H9 (cell line): ENCODE measurements at regions not wholly inside any gene's neighbourhood (a gene's known extent, or its start where the extent isn't known, plus 50 kb on each side); places are given as distances from the start of the nearest gene placed in this dataset.

ENCODE experiments used
- DNase-seq: peaks from one replicate; pipeline ENCODE4 v3.0.0-alpha.2; 2017
- H2AFZ ChIP-seq: one replicate; pipeline ENCODE4 v1.6.1; 2013; ENCODE audit warnings: mild to moderate bottlenecking, low read length, control low read depth, moderate library complexity
- H2AK5ac ChIP-seq: 2 replicates; pipeline ENCODE4 v1.6.1; 2013; ENCODE audit warnings: low read length, control low read depth, mixed read lengths; ENCODE audit not compliant: insufficient read length
- H2BK120ac ChIP-seq: one replicate; pipeline ENCODE4 v1.6.1; 2013; ENCODE audit warnings: low read depth, mild to moderate bottlenecking, low read length, control low read depth, inconsistent platforms; ENCODE audit not compliant: poor library complexity, severe bottlenecking
- H2BK12ac ChIP-seq: 2 replicates; pipeline ENCODE4 v1.6.1; 2013; ENCODE audit warnings: low read length, control low read depth, mixed read lengths, low read depth; ENCODE audit not compliant: insufficient read length
- H2BK15ac ChIP-seq: 2 replicates; pipeline ENCODE4 v1.6.1; 2013; ENCODE audit warnings: low read depth, low read length, control low read depth
- H2BK20ac ChIP-seq: one replicate; pipeline ENCODE4 v1.6.1; 2013; ENCODE audit warnings: low read depth, mild to moderate bottlenecking, low read length, control low read depth, inconsistent platforms; ENCODE audit not compliant: poor library complexity, severe bottlenecking
- H2BK5ac ChIP-seq: 2 replicates; pipeline ENCODE4 v1.6.1; 2013; ENCODE audit warnings: low read length, control low read depth, mixed read lengths; ENCODE audit not compliant: insufficient read length
- H3K14ac ChIP-seq: 2 replicates; pipeline ENCODE4 v1.6.1; 2013; ENCODE audit warnings: low read length, control low read depth; ENCODE audit not compliant: insufficient read depth
- H3K18ac ChIP-seq: 2 replicates; pipeline ENCODE4 v1.6.1; 2013; ENCODE audit warnings: low read depth, mild to moderate bottlenecking, mixed read lengths, low read length, control low read depth; ENCODE audit not compliant: insufficient read length
- H3K23ac ChIP-seq: 2 replicates; pipeline ENCODE4 v1.6.1; 2013; ENCODE audit warnings: low read length, control low read depth, mixed read lengths, low read depth; ENCODE audit not compliant: insufficient read length
- H3K23me2 ChIP-seq: 2 replicates; pipeline ENCODE4 v1.6.1; 2013; ENCODE audit warnings: low read depth, mild to moderate bottlenecking, mixed read lengths, low read length, control low read depth; ENCODE audit not compliant: insufficient read length, poor library complexity, severe bottlenecking
- H3K27ac ChIP-seq: 2 replicates; pipeline ENCODE4 v1.5.1; 2013; ENCODE audit warnings: low read length, control low read depth, mixed read lengths, low read depth; ENCODE audit not compliant: insufficient read length
- H3K27me3 ChIP-seq: 2 replicates; pipeline ENCODE4 v1.6.1; 2013; ENCODE audit warnings: low read length, control low read depth, inconsistent platforms; ENCODE audit not compliant: insufficient read depth
- H3K4ac ChIP-seq: 2 replicates; pipeline ENCODE4 v1.6.1; 2013; ENCODE audit warnings: low read depth, mild to moderate bottlenecking, control low read depth, inconsistent platforms, low read length, moderate library complexity
- H3K4me1 ChIP-seq: 2 replicates; pipeline ENCODE4 v1.6.1; 2013; ENCODE audit warnings: low read length, control low read depth, inconsistent platforms; ENCODE audit not compliant: insufficient read depth
- H3K4me2 ChIP-seq: 2 replicates; pipeline ENCODE4 v1.6.1; 2013; ENCODE audit warnings: low read length, control low read depth, mixed read lengths; ENCODE audit not compliant: insufficient read length, insufficient read depth
- H3K56ac ChIP-seq: 2 replicates; pipeline ENCODE4 v1.6.1; 2013; ENCODE audit warnings: low read depth, mild to moderate bottlenecking, mixed read lengths, low read length, control low read depth; ENCODE audit not compliant: insufficient read length
- H3K79me1 ChIP-seq: 2 replicates; pipeline ENCODE4 v1.6.1; 2013; ENCODE audit warnings: low read depth, mild to moderate bottlenecking, moderate library complexity, low read length, control low read depth, inconsistent platforms; ENCODE audit not compliant: insufficient read depth, poor library complexity, severe bottlenecking
- H3K79me2 ChIP-seq: 2 replicates; pipeline ENCODE4 v1.6.1; 2013; ENCODE audit warnings: low read length, control low read depth, inconsistent platforms; ENCODE audit not compliant: insufficient read depth
- H3K9ac ChIP-seq: 2 replicates; pipeline ENCODE4 v1.6.1; 2013; ENCODE audit warnings: low read length, control low read depth, mixed read lengths; ENCODE audit not compliant: insufficient read length; ENCODE audit errors: extremely low read depth
- H3K9me3 ChIP-seq: one replicate; pipeline ENCODE4 v1.6.1; 2013; ENCODE audit warnings: low read depth, low read length, inconsistent platforms; ENCODE audit not compliant: control insufficient read depth
- H3T11ph ChIP-seq: one replicate; pipeline ENCODE4 v1.6.1; 2013; ENCODE audit warnings: mild to moderate bottlenecking, low read length, control low read depth, inconsistent platforms
- H4K20me1 ChIP-seq: one replicate; pipeline ENCODE4 v1.6.1; 2013; ENCODE audit not compliant: control insufficient read depth, insufficient read length, insufficient read depth
- H4K5ac ChIP-seq: 2 replicates; pipeline ENCODE4 v1.6.1; 2013; ENCODE audit warnings: low read depth, mild to moderate bottlenecking, mixed read lengths, low read length, control low read depth; ENCODE audit not compliant: insufficient read length
- H4K8ac ChIP-seq: replicated peaks from 2 replicates; pipeline ENCODE4 v1.6.1; 2013; ENCODE audit warnings: low read length, control low read depth, mixed read lengths, low read depth; ENCODE audit not compliant: insufficient read length
- H4K91ac ChIP-seq: 2 replicates; pipeline ENCODE4 v1.6.1; 2013; ENCODE audit warnings: low read depth, mild to moderate bottlenecking, moderate library complexity, mixed read lengths, low read length, control low read depth; ENCODE audit not compliant: insufficient read length
- H3K27ac Mint-ChIP-seq, 3 experiments: 2 replicates in 2 of 3; 3 replicates in 1 of 3; pipeline ENCODE4 v1.8.0; 2020 to 2021; ENCODE audit warnings: mixed read lengths in 3 of 3, mild to moderate bottlenecking in 1 of 3, moderate library complexity in 1 of 3
- H3K27me3 Mint-ChIP-seq: 2 replicates; pipeline ENCODE4 v1.8.0; 2021; ENCODE audit warnings: low read depth, mild to moderate bottlenecking, moderate library complexity, mixed read lengths
- H3K36me3 Mint-ChIP-seq, 3 experiments: 2 replicates in 2 of 3; 3 replicates in 1 of 3; pipeline ENCODE4 v1.8.0; 2020 to 2021; ENCODE audit warnings: low read depth in 3 of 3, mixed read lengths in 3 of 3; ENCODE audit not compliant: insufficient read depth in 1 of 3
- H3K4me1 Mint-ChIP-seq, 2 experiments: 2 replicates each; pipeline ENCODE4 v1.8.0; 2020; ENCODE audit warnings: mixed read lengths in 2 of 2
- H3K4me3 Mint-ChIP-seq, 2 experiments: 2 replicates in 1 of 2; 3 replicates in 1 of 2; pipeline ENCODE4 v1.8.0; 2020 to 2021; ENCODE audit warnings: mild to moderate bottlenecking in 2 of 2, mixed read lengths in 2 of 2, moderate library complexity in 1 of 2
- H3K9me3 Mint-ChIP-seq, 2 experiments: 2 replicates in 1 of 2; 3 replicates in 1 of 2; pipeline ENCODE4 v1.8.0; 2020; ENCODE audit warnings: mild to moderate bottlenecking in 2 of 2, mixed read lengths in 2 of 2, moderate library complexity in 1 of 2
- WGBS: extraction: QIAGEN DNeasy Blood & Tissue Kit; methylation state at CpG from one replicate; pipeline ENCODE4 v1.1.7; 2013; ENCODE audit warnings: missing lambda C conversion rate, low lambda C conversion rate, mixed read lengths; ENCODE audit not compliant: insufficient read length; ENCODE audit errors: extremely low coverage; 5-methylcytosine and 5-hydroxymethylcytosine counted together
- TF ChIP-seq, protein P1 (sequence below): fragments of 200-600 bp; sonication (generic); conservative IDR thresholded peaks from 3 replicates; pipeline ENCODE4 v1.8.0; 2021; ENCODE audit warnings: antibody characterized with exemption, mild to moderate bottlenecking

DNA sequence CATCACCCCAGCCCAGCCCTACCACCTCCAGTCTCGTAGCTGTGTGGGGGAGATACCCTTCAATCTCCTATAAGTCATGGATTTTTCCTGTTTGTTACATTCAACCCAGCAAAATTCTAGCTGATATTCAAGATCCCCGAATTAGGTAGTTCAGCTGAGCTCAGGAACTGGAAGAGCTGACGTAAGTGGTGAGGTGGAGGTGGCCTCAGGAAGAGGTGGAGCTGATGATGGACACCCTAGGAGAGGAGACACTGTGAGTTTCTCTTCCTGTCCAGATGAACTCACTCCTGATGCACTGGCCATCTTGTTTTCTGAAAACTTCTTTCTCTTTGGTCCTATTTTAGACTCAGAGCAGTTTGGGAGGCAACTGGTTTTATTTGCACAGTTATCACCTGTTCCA lies 90.5 kb upstream of the PITRM1 start:
- H3K27ac ChIP-seq, result no peak overlapping the region
- H2BK5ac ChIP-seq, result no peak overlapping the region
- no peak overlapping the region for H3T11ph ChIP-seq
- Mint-ChIP-seq H3K27ac (no peak overlapping the region), H3K36me3 (no peaks in the 10 kb centered on the region), H3K9me3 (no peaks in the 10 kb centered on the region), H3K4me1 (peaks cover 16 to 27% of the 10 kb centered on the region in 2 experiments), H3K27me3 (peaks cover 10% of the 10 kb centered on the region), H3K4me3 (no peak overlapping the region)
- no peak overlapping the region for H3K4me2 ChIP-seq
- H3K56ac ChIP-seq, result no peak overlapping the region
- no peaks in the 10 kb centered on the region for H3K79me2 ChIP-seq
- H4K91ac ChIP-seq, result no peak overlapping the region
- no peak overlapping the region for H2BK20ac ChIP-seq
- no peak overlapping the region for H2AK5ac ChIP-seq
- no peak overlapping the region for H2BK120ac ChIP-seq
- no peak overlapping the region for H3K4ac ChIP-seq
- no CpG with 5 or more reads among the region's 3 CpGs for WGBS
- DNase-seq, result no peak
- no peak overlapping the region for H3K14ac ChIP-seq
- no peak overlapping the region for H2AFZ ChIP-seq
- no peaks in the 10 kb centered on the region for H4K20me1 ChIP-seq
- no peak overlapping the region for H4K8ac ChIP-seq
- H3K79me1 ChIP-seq, result no peaks in the 10 kb centered on the region
- TF ChIP-seq, protein P1, sequence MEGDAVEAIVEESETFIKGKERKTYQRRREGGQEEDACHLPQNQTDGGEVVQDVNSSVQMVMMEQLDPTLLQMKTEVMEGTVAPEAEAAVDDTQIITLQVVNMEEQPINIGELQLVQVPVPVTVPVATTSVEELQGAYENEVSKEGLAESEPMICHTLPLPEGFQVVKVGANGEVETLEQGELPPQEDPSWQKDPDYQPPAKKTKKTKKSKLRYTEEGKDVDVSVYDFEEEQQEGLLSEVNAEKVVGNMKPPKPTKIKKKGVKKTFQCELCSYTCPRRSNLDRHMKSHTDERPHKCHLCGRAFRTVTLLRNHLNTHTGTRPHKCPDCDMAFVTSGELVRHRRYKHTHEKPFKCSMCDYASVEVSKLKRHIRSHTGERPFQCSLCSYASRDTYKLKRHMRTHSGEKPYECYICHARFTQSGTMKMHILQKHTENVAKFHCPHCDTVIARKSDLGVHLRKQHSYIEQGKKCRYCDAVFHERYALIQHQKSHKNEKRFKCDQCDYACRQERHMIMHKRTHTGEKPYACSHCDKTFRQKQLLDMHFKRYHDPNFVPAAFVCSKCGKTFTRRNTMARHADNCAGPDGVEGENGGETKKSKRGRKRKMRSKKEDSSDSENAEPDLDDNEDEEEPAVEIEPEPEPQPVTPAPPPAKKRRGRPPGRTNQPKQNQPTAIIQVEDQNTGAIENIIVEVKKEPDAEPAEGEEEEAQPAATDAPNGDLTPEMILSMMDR, result no peak
- no peak overlapping the region for H4K5ac ChIP-seq
- no peak overlapping the region for H3K18ac ChIP-seq
- no peaks in the 10 kb centered on the region for H3K27me3 ChIP-seq
- H3K9ac ChIP-seq, result no peak overlapping the region
- H3K23me2 ChIP-seq, result no peaks in the 10 kb centered on the region
- H3K4me1 ChIP-seq, result no peaks in the 10 kb centered on the region
- no peak overlapping the region for H2BK15ac ChIP-seq
- H2BK12ac ChIP-seq, result no peak overlapping the region
- no peaks in the 10 kb centered on the region for H3K9me3 ChIP-seq
- no peak overlapping the region for H3K23ac ChIP-seq
